Activated CD4-positive, alpha-beta memory T cell treated with anti-CD3 and anti-CD28 coated beads for 36 hours (primary cell): ENCODE measurements at regions not wholly inside any gene's neighbourhood (a gene's known extent, or its start where the extent isn't known, plus 50 kb on each side); places are given as distances from the start of the nearest gene placed in this dataset.
"Not testable (repeated sequence)": the region's sequence is repeated elsewhere in the genome, so short reads cannot be mapped to it uniquely, and the experiment has no call there.

Source experiments
- CTCF ChIA-PET: fragments of 350-600 bp; sonication (Branson Sonifier 250); formaldehyde crosslinking; loops from one replicate; lab custom pipeline; 2021; ENCODE audit warnings: antibody characterized with exemption, inconsistent platforms; lab: Charles Lee
- POLR2A ChIA-PET: fragments of 350-600 bp; sonication (Branson Sonifier 250); formaldehyde crosslinking; loops from one replicate; lab custom pipeline; 2021; ENCODE audit warnings: antibody characterized with exemption; lab: Charles Lee
- DNase-seq: peaks from one replicate; pipeline ENCODE4 v3.0.0-alpha.2; 2020
- H3K27ac Mint-ChIP-seq: one replicate; pipeline ENCODE4 v1.8.0; 2021; ENCODE audit warnings: mixed read lengths
- H3K27me3 Mint-ChIP-seq: one replicate; pipeline ENCODE4 v1.8.0; 2021; ENCODE audit warnings: mixed read lengths
- H3K36me3 Mint-ChIP-seq: one replicate; pipeline ENCODE4 v1.8.0; 2021; ENCODE audit warnings: mixed read lengths
- H3K4me1 Mint-ChIP-seq: one replicate; pipeline ENCODE4 v1.8.0; 2021; ENCODE audit warnings: low read depth, mixed read lengths
- H3K4me3 Mint-ChIP-seq: one replicate; pipeline ENCODE4 v1.8.0; 2021; ENCODE audit warnings: mild to moderate bottlenecking, mixed read lengths
- H3K9me3 Mint-ChIP-seq: one replicate; pipeline ENCODE4 v1.8.0; 2021; ENCODE audit warnings: mixed read lengths
- intact Hi-C: fragments of 100-400 bp; cut with micrococcal nuclease; formaldehyde crosslinking; loops from one replicate; pipeline ENCODE4 v1.15.1; 2023

DNA sequence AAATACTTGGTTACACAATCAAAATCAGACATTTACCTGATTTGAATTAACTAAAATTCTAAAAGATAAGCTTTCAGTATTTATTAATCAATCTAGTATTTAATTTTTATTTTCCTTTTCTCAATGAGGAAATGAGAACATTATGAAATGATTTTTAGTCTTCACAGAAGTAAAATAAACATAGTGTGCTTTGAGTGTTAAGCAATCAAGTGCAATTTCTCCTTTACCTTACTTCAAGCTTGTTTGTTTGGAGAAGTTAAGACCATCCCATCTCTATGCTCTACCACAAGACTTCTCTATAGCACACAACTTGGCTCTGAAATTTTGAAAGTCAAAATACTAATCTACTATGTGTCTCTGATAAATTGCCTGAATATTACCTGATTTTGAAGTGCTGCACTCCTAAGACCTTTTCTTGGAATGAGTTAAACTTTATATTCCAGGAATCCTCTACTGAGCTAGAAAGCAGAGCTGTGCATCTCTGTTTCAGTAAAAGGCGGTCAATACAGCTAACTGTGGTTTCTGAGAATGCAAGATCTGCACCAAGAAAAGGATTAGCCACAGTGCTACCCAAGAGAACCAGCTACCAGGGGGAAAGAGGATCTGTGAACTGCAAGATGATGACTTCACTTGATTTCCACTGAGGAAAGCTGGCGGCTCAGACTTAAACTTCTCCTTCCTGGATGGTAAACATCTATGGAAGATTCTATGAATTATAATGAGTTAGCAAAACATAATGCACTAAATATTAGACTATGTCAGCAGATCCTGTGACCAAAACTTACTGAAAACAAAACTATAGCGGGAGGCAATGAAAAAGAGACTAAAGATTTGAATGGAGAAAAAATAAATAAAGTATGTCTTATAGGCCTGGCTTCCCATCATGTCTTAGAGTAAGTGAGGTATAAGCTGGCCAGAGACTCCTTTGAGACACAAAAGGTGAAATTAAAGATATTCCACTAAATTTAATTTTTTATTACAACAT lies 358.7 kb downstream of the TUBA3C start:
- DNase-seq, H3K27me3 Mint-ChIP-seq, POLR2A ChIA-PET, H3K36me3 Mint-ChIP-seq, intact Hi-C loops, H3K4me1 Mint-ChIP-seq, CTCF ChIA-PET, H3K27ac Mint-ChIP-seq, H3K9me3 Mint-ChIP-seq, H3K4me3 Mint-ChIP-seq: not testable (repeated sequence)

DNA sequence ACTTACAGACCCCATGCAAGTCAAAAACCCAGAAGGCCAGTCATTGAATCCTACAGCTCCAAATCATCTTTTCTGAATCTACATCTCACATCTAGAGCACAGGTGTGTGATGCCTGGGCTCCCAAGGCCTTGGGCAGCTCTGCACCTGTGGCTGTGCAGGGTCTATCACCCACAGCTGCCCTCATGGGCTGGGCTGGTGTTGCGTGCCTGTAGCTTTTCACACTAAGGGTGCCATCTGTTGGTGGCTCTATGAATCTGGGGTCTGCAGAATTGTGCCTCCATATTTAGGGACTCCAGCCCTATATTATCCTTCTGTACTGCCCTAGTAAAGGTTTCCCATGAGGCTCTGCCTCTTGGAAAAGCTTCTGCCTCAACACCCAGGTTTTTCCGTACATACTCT lies 407.6 kb downstream of the TUBA3C start:
- intact Hi-C loops, H3K9me3 Mint-ChIP-seq, DNase-seq, H3K27ac Mint-ChIP-seq, H3K27me3 Mint-ChIP-seq, H3K36me3 Mint-ChIP-seq, H3K4me3 Mint-ChIP-seq, POLR2A ChIA-PET, CTCF ChIA-PET, H3K4me1 Mint-ChIP-seq: not testable (repeated sequence)

DNA sequence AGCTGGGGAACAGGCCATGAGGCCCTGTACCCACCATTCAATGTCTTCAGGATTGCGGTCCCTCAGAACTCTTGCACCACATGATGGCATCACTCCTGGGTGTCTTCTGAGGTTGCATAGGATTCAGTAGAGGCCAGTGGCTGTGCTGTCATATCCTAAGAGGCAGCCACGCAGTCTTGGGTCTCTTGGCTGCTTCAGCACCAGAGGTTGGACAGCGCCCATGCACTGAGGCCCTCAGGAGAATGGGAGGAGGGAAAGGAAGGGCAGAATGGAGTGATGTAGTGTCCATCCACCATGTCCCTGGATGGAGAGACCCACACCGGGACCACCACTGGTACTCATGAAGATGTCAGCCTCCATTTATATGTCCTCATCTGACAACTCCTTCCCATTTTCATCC lies 439.9 kb downstream of the TUBA3C start:
- intact Hi-C loops, H3K27me3 Mint-ChIP-seq, H3K36me3 Mint-ChIP-seq, CTCF ChIA-PET, H3K4me3 Mint-ChIP-seq, H3K4me1 Mint-ChIP-seq, DNase-seq, POLR2A ChIA-PET, H3K27ac Mint-ChIP-seq, H3K9me3 Mint-ChIP-seq: not testable (repeated sequence)

DNA sequence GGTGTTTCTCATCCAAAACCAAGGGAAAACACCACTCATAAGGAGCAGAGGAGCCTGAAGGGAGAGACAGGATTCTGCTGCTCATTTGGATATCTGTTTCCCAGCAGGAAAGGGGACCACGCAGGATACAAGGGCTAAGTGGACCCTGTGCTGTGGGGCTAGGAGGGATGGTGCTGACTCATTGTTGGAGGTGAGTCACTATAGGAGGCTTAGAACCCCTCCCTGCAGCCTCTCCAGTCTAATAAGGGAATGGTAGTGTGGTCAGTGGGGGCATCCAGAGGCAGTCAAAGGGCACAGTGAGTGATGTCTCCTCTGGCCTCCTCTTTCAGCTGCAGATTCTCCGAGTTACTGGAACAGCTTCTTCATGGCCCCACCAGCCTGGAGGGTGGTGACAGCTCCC lies 442.3 kb downstream of the TUBA3C start:
- Mint-ChIP-seq H3K36me3 (no peaks in the 10 kb centered on the region), H3K9me3 (peaks cover 3% of the 10 kb centered on the region), H3K27me3 (no peaks in the 10 kb centered on the region), H3K4me1 (no peaks in the 10 kb centered on the region), H3K27ac (no peak overlapping the region), H3K4me3 (no peak overlapping the region)
- intact Hi-C loops: no loop called here
- ChIA-PET POLR2A (no interaction called here), CTCF (no interaction called here)
- DNase-seq: no peak

DNA sequence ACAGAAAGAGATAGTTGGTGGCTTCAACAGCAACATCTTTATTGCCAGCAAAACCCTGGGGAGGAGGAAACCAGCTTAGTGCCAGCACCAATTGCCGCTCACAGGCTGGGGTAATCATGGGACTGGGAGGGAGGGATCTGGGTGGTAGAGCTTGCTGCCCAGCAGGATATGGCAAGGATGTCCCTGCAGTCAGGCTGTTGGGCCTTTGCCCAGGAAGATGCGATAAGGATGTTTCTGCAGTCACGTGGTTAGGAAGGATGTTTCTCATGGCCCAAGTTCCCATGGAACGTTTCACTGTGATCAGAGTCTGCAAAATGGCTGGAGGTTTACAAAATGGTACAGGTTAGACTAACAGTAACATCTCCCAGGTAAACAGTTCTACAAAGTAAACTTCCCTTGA lies 443.5 kb downstream of the TUBA3C start:
- H3K4me1 Mint-ChIP-seq, POLR2A ChIA-PET, H3K27ac Mint-ChIP-seq, CTCF ChIA-PET, DNase-seq, intact Hi-C loops, H3K9me3 Mint-ChIP-seq, H3K27me3 Mint-ChIP-seq, H3K4me3 Mint-ChIP-seq, H3K36me3 Mint-ChIP-seq: not testable (repeated sequence)

DNA sequence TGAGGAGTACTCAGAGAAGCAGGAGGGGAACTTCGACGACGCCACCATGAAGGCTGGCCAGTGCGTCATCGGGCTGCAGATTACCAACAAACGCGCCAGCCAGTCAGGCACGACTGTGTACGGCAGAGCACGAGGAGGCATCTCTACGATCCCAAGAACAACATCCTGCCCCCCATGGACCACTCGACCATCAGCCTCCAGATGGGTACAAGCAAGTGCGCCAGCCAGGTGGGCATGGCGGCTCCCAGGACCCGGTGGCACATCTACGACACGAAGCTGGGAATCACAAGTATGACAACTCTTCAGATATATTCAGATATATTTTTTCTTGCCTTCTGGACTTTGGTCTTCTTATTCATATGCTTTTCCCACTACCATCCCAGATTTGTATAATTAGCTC lies 454.5 kb downstream of the TUBA3C start:
- H3K4me3 Mint-ChIP-seq, H3K27ac Mint-ChIP-seq, H3K4me1 Mint-ChIP-seq, H3K27me3 Mint-ChIP-seq, intact Hi-C loops, CTCF ChIA-PET, POLR2A ChIA-PET, H3K9me3 Mint-ChIP-seq, H3K36me3 Mint-ChIP-seq, DNase-seq: not testable (repeated sequence)

DNA sequence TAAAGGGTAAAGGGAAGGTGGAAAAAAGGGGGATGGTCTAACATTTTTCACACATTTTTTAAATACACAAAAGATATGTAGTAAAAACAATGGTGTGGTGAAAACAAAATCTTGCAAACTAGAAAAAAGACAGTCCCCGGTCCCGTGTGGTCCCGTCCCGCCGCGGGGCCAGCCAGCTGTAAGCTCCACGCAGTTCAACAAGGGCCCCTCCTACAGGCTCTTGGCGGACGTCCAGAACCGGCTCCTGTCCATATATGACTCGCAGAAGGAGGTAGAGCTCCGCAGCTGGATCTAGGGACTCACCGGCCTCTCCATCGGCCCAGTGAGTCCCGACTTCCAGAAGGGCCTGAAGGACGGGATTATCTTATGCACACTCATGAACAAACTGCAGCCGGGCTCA lies 455.1 kb downstream of the TUBA3C start:
- POLR2A ChIA-PET: not testable (repeated sequence)

DNA sequence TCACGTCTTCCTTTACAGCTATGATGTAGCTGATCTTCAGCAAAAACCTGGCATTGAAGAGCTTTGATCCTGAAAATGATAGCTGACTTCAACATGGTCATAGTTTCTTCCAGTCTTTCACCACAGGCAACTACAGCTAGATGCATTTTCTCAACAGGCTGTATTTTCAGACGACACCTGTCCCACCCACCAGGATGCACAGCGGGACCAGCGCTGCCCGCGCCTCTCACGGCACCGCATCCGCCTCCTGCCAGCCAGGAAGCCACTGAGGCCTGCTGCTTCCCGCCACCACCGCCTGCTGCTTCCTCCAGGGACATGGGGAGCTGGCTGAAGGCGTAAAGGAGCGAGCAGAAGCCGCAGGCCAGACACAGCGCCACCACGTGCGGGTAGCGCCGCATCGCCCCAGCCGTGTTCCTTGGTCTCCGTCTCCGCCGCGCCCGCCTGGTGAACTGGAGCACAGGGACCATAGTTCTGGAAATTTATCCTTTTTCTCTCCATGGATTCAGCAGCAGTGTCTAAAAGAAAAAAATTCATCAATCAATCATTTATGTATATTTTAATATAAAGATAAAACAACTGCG lies 456.3 kb downstream of the TUBA3C start:
- H3K4me3 Mint-ChIP-seq, CTCF ChIA-PET, DNase-seq, H3K27ac Mint-ChIP-seq, H3K36me3 Mint-ChIP-seq, H3K4me1 Mint-ChIP-seq, H3K27me3 Mint-ChIP-seq, POLR2A ChIA-PET, H3K9me3 Mint-ChIP-seq, intact Hi-C loops: not testable (repeated sequence)

More for the DNA sequence above, 455.1 kb downstream of the TUBA3C start:
- intact Hi-C loops, H3K36me3 Mint-ChIP-seq, H3K27ac Mint-ChIP-seq, DNase-seq, H3K27me3 Mint-ChIP-seq, CTCF ChIA-PET, H3K4me1 Mint-ChIP-seq, H3K4me3 Mint-ChIP-seq, H3K9me3 Mint-ChIP-seq: not testable (repeated sequence)

DNA sequence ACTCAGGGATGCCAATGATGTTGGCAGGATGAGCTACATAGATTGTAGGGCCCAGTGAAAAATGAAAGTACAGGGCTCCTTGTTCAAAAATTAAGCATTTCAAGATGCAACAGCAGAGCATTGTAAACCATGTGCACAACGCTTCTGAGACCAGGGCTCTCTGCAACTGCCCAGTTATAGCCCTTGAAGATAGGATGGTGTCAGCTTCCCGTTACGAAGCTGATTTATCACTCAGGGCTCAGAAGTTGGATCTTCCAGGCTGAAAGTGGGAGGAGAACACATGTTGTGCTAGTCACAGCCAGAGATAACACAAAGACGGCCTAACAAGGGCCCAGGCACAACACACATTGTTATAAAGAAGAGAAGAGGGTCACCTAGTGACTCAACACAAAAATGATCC lies 466.7 kb downstream of the TUBA3C start:
- intact Hi-C loops: no loop called here
- no peak for DNase-seq
- no peak overlapping the region for H3K4me3 Mint-ChIP-seq
- H3K27me3 Mint-ChIP-seq: peaks cover 3% of the 10 kb centered on the region
- H3K36me3 Mint-ChIP-seq: no peaks in the 10 kb centered on the region
- H3K4me1 Mint-ChIP-seq: no peaks in the 10 kb centered on the region
- ChIA-PET POLR2A (no interaction called here), CTCF (no interaction called here)
- H3K27ac Mint-ChIP-seq: no peak overlapping the region
- H3K9me3 Mint-ChIP-seq: no peaks in the 10 kb centered on the region

DNA sequence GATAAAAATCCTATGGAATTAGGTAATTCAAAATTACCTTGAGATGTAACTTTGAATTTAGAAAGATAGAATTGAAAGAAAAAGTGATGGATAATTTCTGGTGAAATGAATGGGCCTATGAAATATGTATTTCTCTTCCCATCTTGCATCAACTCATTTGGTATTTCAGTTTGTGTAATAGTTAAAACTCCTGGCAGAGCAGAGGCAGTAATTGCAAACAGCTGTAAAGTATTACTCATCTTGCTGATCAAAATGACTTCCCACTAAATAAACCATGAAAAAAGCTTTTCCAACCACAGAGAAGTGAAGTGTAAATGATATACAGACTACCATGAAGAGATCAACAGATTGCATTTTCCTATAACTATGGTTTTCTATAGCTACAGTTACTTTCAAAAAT lies 471.0 kb downstream of the TUBA3C start:
- DNase-seq, POLR2A ChIA-PET, H3K4me3 Mint-ChIP-seq, intact Hi-C loops, H3K9me3 Mint-ChIP-seq, CTCF ChIA-PET, H3K36me3 Mint-ChIP-seq, H3K4me1 Mint-ChIP-seq, H3K27ac Mint-ChIP-seq, H3K27me3 Mint-ChIP-seq: not testable (repeated sequence)

DNA sequence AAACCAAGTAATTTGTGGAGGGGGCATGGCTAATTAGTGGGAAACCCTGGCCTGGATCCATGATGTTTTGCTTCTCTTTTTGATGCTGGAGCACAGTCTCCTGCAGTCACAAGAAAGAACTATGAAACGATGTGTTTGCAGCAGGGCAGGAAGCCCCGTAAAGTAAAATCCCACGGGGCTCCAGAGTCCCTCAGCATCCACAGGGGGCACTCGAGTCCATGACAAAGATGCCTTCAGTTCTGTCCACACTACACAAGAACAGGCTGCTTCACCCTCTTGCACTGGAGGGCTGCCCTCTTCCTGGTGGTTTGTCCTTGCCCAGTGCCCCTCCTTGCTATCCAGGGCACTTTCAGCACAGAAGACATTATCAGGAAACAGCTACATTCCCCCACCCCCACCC lies 475.1 kb downstream of the TUBA3C start:
- DNase-seq, H3K9me3 Mint-ChIP-seq, H3K27me3 Mint-ChIP-seq, H3K4me1 Mint-ChIP-seq, H3K27ac Mint-ChIP-seq, POLR2A ChIA-PET, CTCF ChIA-PET, intact Hi-C loops, H3K4me3 Mint-ChIP-seq, H3K36me3 Mint-ChIP-seq: not testable (repeated sequence)

DNA sequence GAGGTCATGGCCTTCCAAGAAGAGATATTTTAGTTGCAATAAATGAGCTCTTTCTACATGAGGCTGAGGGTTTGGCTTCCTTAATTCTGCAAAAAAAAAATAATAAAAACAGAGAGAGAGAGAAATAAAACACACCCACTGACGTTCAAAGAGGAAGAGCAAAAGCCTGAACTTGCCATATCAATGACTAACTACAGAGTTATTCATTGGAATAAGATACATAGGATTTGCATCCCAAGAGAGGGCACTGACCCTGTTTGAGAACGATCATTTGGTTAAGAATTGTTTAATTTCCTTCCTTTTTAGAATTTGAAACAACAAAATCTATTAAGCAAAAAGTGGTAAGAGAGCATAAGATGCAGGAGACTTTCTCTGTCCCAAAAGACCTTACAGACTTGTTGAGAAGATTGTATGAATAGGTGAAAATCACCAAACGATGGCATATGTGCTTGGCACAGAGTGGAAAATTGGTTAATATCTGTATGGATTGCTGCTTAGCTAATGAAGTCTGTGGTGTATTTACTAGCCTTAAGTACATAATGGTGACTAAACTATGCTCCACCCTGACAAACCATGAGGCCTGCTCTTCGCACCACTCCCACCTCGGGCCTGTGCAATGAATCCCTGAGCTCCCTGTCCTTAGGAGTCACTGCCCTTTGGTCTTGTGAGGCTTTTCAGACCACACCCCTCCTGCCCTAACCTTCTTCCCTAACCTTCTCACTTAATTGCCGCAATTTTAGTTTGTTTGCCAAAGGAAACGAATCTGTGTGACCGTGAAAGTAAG lies 479.0 kb downstream of the TUBA3C start:
- not testable (repeated sequence) for H3K36me3 Mint-ChIP-seq

More for the DNA sequence above, 479.0 kb downstream of the TUBA3C start:
- H3K27ac Mint-ChIP-seq, H3K9me3 Mint-ChIP-seq, POLR2A ChIA-PET, intact Hi-C loops, DNase-seq, H3K27me3 Mint-ChIP-seq, CTCF ChIA-PET, H3K4me3 Mint-ChIP-seq, H3K4me1 Mint-ChIP-seq: not testable (repeated sequence)
